ENCODE measurements at regions not wholly inside any gene's neighbourhood (a gene's known extent, or its start where the extent isn't known, plus 50 kb on each side); places are given as distances from the start of the nearest gene placed in this dataset.

DNA sequence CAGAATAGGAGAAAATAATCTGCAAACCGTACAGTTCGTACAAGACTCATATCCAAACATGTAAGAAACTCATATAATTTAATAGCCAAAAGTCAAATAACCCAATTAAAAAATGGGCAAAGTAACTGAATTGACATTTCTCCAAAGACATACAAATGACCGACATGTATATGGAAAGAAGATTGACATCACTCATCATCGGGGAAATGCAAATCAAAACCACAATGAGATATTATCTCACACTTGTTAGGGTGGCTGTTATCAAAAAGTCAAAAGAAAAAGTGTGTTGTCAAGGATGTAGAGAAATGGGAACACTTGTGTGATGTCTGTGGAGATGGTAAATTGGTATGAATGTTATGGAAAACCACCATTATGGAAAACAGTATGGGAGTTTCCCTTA, 70.5 kb upstream of the STXBP5 start:
- TF ChIP-seq, protein P1, sequence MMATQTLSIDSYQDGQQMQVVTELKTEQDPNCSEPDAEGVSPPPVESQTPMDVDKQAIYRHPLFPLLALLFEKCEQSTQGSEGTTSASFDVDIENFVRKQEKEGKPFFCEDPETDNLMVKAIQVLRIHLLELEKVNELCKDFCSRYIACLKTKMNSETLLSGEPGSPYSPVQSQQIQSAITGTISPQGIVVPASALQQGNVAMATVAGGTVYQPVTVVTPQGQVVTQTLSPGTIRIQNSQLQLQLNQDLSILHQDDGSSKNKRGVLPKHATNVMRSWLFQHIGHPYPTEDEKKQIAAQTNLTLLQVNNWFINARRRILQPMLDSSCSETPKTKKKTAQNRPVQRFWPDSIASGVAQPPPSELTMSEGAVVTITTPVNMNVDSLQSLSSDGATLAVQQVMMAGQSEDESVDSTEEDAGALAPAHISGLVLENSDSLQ (IDR thresholded peaks at IDR 0.05) = no peak
- TF ChIP-seq L3MBTL2 (conservative IDR thresholded peaks at IDR 0.05) (no peak), LEF1 (IDR thresholded peaks at IDR 0.05; ENCODE audit: borderline replicate concordance) (no peak), ARNT (IDR thresholded peaks at IDR 0.05) (no peak), ELF4 (IDR thresholded peaks at IDR 0.05) (no peak), HDGF (IDR thresholded peaks at IDR 0.05; ENCODE audit: borderline replicate concordance) (no peak), SUZ12 (IDR thresholded peaks at IDR 0.05) (no peak), FOXA1 (IDR thresholded peaks at IDR 0.05) (no peak), CTBP1 (IDR thresholded peaks at IDR 0.05; ENCODE audit: borderline replicate concordance) (no peak), NFRKB (IDR thresholded peaks at IDR 0.05) (no peak), BHLHE40 (IDR thresholded peaks at IDR 0.05; ENCODE audit: borderline replicate concordance) (no peak), SP1 (IDR thresholded peaks at IDR 0.05) (no peak), FOXK2 (IDR thresholded peaks at IDR 0.05) (no peak), ZNF384 (IDR thresholded peaks at IDR 0.05) (no peak), TARDBP (IDR thresholded peaks at IDR 0.05) (no peak), FOXM1 (IDR thresholded peaks at IDR 0.05; ENCODE audit: borderline replicate concordance) (no peak)
- DNase-seq (ENCODE audit: extremely low spot score) = no peak
- POLR2A ChIA-PET = no interaction called here
- CTCF ChIA-PET = no interaction called here

DNA sequence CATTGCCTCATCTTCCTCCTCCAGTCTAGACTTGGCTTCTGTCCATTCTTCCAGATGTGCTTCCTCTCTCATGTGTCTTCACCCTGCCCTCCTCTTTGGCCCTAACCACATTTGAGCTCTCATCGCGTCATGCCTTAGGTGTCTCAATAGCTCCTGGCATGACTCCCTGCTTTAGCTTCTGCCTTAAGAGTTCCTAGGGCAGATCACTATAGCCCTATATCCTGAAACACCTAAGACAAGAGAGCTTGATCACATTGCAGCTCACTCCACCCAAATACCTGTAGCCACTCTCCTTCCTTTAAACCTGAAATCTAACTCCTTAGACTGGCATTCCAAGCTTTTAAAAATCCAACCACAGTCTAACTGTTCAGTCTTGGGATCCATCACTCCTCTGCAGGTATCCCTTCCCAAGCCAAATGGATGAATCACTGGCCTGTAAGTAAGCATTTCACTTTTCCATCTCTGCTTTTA, 69.0 kb upstream of the STXBP5 start:
- DNase-seq (ENCODE audit: extremely low spot score) = no peak
- ChIA-PET POLR2A (no interaction called here), CTCF (no interaction called here)
- TF ChIP-seq LEF1 (IDR thresholded peaks at IDR 0.05; ENCODE audit: borderline replicate concordance) (no peak), BHLHE40 (IDR thresholded peaks at IDR 0.05; ENCODE audit: borderline replicate concordance) (no peak), SP1 (IDR thresholded peaks at IDR 0.05) (no peak), ELF4 (IDR thresholded peaks at IDR 0.05) (no peak), ZNF384 (IDR thresholded peaks at IDR 0.05) (no peak), FOXA1 (IDR thresholded peaks at IDR 0.05) (no peak), FOXM1 (IDR thresholded peaks at IDR 0.05; ENCODE audit: borderline replicate concordance) (no peak), CTBP1 (IDR thresholded peaks at IDR 0.05; ENCODE audit: borderline replicate concordance) (no peak), NFRKB (IDR thresholded peaks at IDR 0.05) (no peak), FOXK2 (IDR thresholded peaks at IDR 0.05) (no peak), TARDBP (IDR thresholded peaks at IDR 0.05) (no peak), L3MBTL2 (conservative IDR thresholded peaks at IDR 0.05) (no peak), HDGF (IDR thresholded peaks at IDR 0.05; ENCODE audit: borderline replicate concordance) (no peak), ARNT (IDR thresholded peaks at IDR 0.05) (no peak), SUZ12 (IDR thresholded peaks at IDR 0.05) (no peak)
- TF ChIP-seq, protein P1 (IDR thresholded peaks at IDR 0.05) = no peak

DNA sequence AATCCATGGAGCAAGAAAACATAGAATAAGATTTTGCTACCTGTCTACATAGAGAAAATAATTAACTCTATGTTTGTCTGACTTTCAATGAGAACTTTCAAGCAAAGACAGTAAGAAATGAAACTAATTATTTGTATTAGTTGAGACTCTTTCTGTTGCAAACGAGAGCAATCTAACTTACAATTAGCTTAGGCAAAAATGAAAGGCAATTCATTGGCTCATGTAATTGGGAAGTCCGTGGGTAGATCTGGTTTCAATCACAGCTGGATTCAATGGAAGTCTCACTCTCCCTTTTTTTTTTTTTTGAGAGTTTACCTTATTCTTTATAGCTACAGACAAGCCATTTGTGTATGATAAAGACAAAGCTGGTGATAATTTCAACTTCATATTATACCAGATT, 68.2 kb upstream of the STXBP5 start:
- POLR2A ChIA-PET = no interaction called here
- TF ChIP-seq FOXK2 (IDR thresholded peaks at IDR 0.05) (no peak), BHLHE40 (IDR thresholded peaks at IDR 0.05; ENCODE audit: borderline replicate concordance) (no peak), L3MBTL2 (conservative IDR thresholded peaks at IDR 0.05) (no peak), ARNT (IDR thresholded peaks at IDR 0.05) (no peak), ZNF384 (IDR thresholded peaks at IDR 0.05) (no peak), ELF4 (IDR thresholded peaks at IDR 0.05) (no peak), FOXA1 (IDR thresholded peaks at IDR 0.05) (no peak), CTBP1 (IDR thresholded peaks at IDR 0.05; ENCODE audit: borderline replicate concordance) (no peak), SUZ12 (IDR thresholded peaks at IDR 0.05) (no peak), FOXM1 (IDR thresholded peaks at IDR 0.05; ENCODE audit: borderline replicate concordance) (no peak), HDGF (IDR thresholded peaks at IDR 0.05; ENCODE audit: borderline replicate concordance) (no peak), TARDBP (IDR thresholded peaks at IDR 0.05) (no peak), LEF1 (IDR thresholded peaks at IDR 0.05; ENCODE audit: borderline replicate concordance) (no peak), NFRKB (IDR thresholded peaks at IDR 0.05) (no peak)
- TF ChIP-seq, protein P1 (IDR thresholded peaks at IDR 0.05) = no peak
- CTCF ChIA-PET = no interaction called here
- DNase-seq (ENCODE audit: extremely low spot score) = no peak

DNA sequence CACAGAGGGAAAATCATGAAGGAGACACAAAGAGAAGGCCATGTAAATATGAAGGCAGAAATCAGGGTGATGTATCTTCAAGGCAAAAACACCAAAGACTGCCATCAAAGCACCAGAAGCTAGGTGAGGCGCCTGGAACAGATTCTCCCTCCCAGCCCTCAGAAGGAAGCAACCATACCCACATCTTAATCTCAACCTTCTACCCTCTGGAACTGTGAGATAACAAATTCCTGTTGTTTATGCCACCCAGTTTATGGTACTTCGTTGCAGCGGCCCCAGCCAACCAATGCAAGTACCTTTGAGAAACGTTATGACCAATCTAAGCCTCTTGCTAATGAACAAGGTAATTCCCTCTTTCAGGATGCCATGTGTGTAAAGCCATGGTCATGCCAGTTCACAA, 66.2 kb upstream of the STXBP5 start:
- POLR2A ChIA-PET = no interaction called here
- no peak for TF ChIP-seq CTBP1 (IDR thresholded peaks at IDR 0.05; ENCODE audit: borderline replicate concordance)
- no peak for TF ChIP-seq ARNT (IDR thresholded peaks at IDR 0.05)
- TF ChIP-seq TARDBP (IDR thresholded peaks at IDR 0.05) = no peak
- no peak for TF ChIP-seq BHLHE40 (IDR thresholded peaks at IDR 0.05; ENCODE audit: borderline replicate concordance)
- no peak for TF ChIP-seq HDGF (IDR thresholded peaks at IDR 0.05; ENCODE audit: borderline replicate concordance)
- TF ChIP-seq FOXA1 (IDR thresholded peaks at IDR 0.05) = no peak
- TF ChIP-seq SUZ12 (IDR thresholded peaks at IDR 0.05) = no peak
- TF ChIP-seq, protein P1 (IDR thresholded peaks at IDR 0.05) = no peak
- no peak for TF ChIP-seq LEF1 (IDR thresholded peaks at IDR 0.05; ENCODE audit: borderline replicate concordance)
- no peak for TF ChIP-seq NFRKB (IDR thresholded peaks at IDR 0.05)
- no peak for TF ChIP-seq ZNF384 (IDR thresholded peaks at IDR 0.05)
- TF ChIP-seq ELF4 (IDR thresholded peaks at IDR 0.05) = no peak
- no peak for TF ChIP-seq FOXK2 (IDR thresholded peaks at IDR 0.05)

GRCh38 chr6:147138835-147139234, 65.4 kb upstream of the STXBP5 start:
- TF ChIP-seq, protein P1 (IDR thresholded peaks at IDR 0.05) = no peak
- no peak for TF ChIP-seq FOXK2 (IDR thresholded peaks at IDR 0.05)
- no peak for TF ChIP-seq LEF1 (IDR thresholded peaks at IDR 0.05; ENCODE audit: borderline replicate concordance)
- TF ChIP-seq NFRKB (IDR thresholded peaks at IDR 0.05) = no peak
- no peak for TF ChIP-seq ELF4 (IDR thresholded peaks at IDR 0.05)
- no peak for TF ChIP-seq CTBP1 (IDR thresholded peaks at IDR 0.05; ENCODE audit: borderline replicate concordance)
- no peak for TF ChIP-seq FOXM1 (IDR thresholded peaks at IDR 0.05; ENCODE audit: borderline replicate concordance)
- TF ChIP-seq TARDBP (IDR thresholded peaks at IDR 0.05) = no peak
- no peak for TF ChIP-seq SUZ12 (IDR thresholded peaks at IDR 0.05)
- TF ChIP-seq HDGF (IDR thresholded peaks at IDR 0.05; ENCODE audit: borderline replicate concordance) = no peak
- no peak for TF ChIP-seq FOXA1 (IDR thresholded peaks at IDR 0.05)
- TF ChIP-seq SP1 (IDR thresholded peaks at IDR 0.05) = no peak
- no peak for TF ChIP-seq ARNT (IDR thresholded peaks at IDR 0.05)
- TF ChIP-seq ZNF384 (IDR thresholded peaks at IDR 0.05) = no peak
- TF ChIP-seq L3MBTL2 (conservative IDR thresholded peaks at IDR 0.05) = no peak
- TF ChIP-seq BHLHE40 (IDR thresholded peaks at IDR 0.05; ENCODE audit: borderline replicate concordance) = no peak
- POLR2A ChIA-PET = no interaction called here
- CTCF ChIA-PET = no interaction called here
- no peak for DNase-seq (ENCODE audit: extremely low spot score)

More for the DNA sequence above, 66.2 kb upstream of the STXBP5 start:
- CTCF ChIA-PET = no interaction called here
- no peak for DNase-seq (ENCODE audit: extremely low spot score)

Measured in HEK293T (cell line).